ENCODE measurements at regions not wholly inside any gene's neighbourhood (a gene's known extent, or its start where the extent isn't known, plus 50 kb on each side); places are given as distances from the start of the nearest gene placed in this dataset.

DNA sequence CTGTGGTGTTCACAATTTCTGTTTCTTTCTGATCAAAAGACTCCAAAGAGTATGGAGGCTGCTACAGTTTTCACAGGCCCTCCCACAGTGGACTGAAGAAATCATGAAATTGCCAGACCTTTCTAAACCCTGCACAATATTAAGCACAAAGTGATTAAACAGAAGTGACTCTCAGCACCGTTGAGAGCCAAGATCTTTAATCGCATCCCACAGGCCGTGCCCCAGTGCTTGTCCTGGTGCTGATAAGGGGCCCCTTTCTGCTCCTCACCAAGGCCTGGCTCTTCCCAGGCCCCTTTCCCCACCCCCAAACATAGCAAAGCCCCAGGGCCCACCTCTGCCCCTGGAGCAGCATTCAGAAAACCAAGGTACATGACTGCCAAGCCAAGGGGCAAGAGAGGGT is 57.4 kb upstream of the BMAL1 start:
- TF ChIP-seq, protein P1, sequence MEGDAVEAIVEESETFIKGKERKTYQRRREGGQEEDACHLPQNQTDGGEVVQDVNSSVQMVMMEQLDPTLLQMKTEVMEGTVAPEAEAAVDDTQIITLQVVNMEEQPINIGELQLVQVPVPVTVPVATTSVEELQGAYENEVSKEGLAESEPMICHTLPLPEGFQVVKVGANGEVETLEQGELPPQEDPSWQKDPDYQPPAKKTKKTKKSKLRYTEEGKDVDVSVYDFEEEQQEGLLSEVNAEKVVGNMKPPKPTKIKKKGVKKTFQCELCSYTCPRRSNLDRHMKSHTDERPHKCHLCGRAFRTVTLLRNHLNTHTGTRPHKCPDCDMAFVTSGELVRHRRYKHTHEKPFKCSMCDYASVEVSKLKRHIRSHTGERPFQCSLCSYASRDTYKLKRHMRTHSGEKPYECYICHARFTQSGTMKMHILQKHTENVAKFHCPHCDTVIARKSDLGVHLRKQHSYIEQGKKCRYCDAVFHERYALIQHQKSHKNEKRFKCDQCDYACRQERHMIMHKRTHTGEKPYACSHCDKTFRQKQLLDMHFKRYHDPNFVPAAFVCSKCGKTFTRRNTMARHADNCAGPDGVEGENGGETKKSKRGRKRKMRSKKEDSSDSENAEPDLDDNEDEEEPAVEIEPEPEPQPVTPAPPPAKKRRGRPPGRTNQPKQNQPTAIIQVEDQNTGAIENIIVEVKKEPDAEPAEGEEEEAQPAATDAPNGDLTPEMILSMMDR (IDR thresholded peaks at IDR 0.05): no peak
- TF ChIP-seq POLR2A (IDR thresholded peaks at IDR 0.05; ENCODE audit: low read depth): no peak
- no peak for TF ChIP-seq POLR2AphosphoS5 (IDR thresholded peaks at IDR 0.05)
